C4-2B (cell line): ENCODE measurements at regions not wholly inside any gene's neighbourhood (a gene's known extent, or its start where the extent isn't known, plus 50 kb on each side); places are given as distances from the start of the nearest gene placed in this dataset.

Experiments used
- H3K27ac ChIP-seq: fragments of 450-650 bp; 2 replicates; pipeline ENCODE4 v1.5.1; 2017
- CTCF ChIP-seq: fragments of 450-650 bp; conservative IDR thresholded peaks from 2 replicates; pipeline ENCODE4 v1.5.1; 2017; ENCODE audit warnings: mild to moderate bottlenecking
- ZFX ChIP-seq: fragments of 450-650 bp; IDR thresholded peaks from 2 replicates; pipeline ENCODE4 v1.6.1; 2017

- no peak overlapping the region for H3K27ac ChIP-seq
- TF ChIP-seq ZFX (no peak), CTCF (no peak)
These were observed 925.3 kb upstream of the CDH10 start for GRCh38 chr5:25570067-25570583.

- H3K27ac ChIP-seq: no peak overlapping the region
- TF ChIP-seq CTCF (no peak), ZFX (no peak)
These were observed 924.3 kb upstream of the CDH10 start for GRCh38 chr5:25568989-25569625.

GRCh38 chr5:25568294-25568693 lies 923.5 kb upstream of the CDH10 start:
- H3K27ac ChIP-seq: no peak overlapping the region
- no peak for TF ChIP-seq ZFX
- no peak for TF ChIP-seq CTCF

- no peak for TF ChIP-seq CTCF
- TF ChIP-seq ZFX: no peak
- H3K27ac ChIP-seq: no peak overlapping the region
These were observed 923.1 kb upstream of the CDH10 start for GRCh38 chr5:25567881-25568280.

GRCh38 chr5:25562656-25563055 lies 917.9 kb upstream of the CDH10 start:
- no peak for TF ChIP-seq ZFX
- TF ChIP-seq CTCF: no peak

GRCh38 chr5:25554077-25554476 lies 909.3 kb upstream of the CDH10 start:
- TF ChIP-seq ZFX (no peak), CTCF (no peak)
- no peak overlapping the region for H3K27ac ChIP-seq

More at GRCh38 chr5:25562656-25563055, 917.9 kb upstream of the CDH10 start:
- no peak overlapping the region for H3K27ac ChIP-seq

GRCh38 chr5:25552871-25553481 lies 908.2 kb upstream of the CDH10 start:
- TF ChIP-seq CTCF (no peak), ZFX (no peak)
- H3K27ac ChIP-seq: no peak overlapping the region
